OCI-LY1 (cell line): ENCODE measurements at regions not wholly inside any gene's neighbourhood (a gene's known extent, or its start where the extent isn't known, plus 50 kb on each side); places are given as distances from the start of the nearest gene placed in this dataset.

ENCODE experiments used
- H2AFZ ChIP-seq: fragments of 200-600 bp; sonication (generic), shearing (Covaris generic); 2 replicates; pipeline ENCODE4 v1.6.0; 2014; ENCODE audit warnings: antibody characterized with exemption, mild to moderate bottlenecking, low read length
- H3F3A ChIP-seq: fragments of 200-600 bp; sonication (generic), shearing (Covaris generic); 2 replicates; pipeline ENCODE4 v1.6.0; 2014; ENCODE audit warnings: mild to moderate bottlenecking, antibody characterized with exemption, low read length, moderate library complexity; ENCODE audit not compliant: insufficient read depth
- H3K27ac ChIP-seq: fragments of 200-600 bp; sonication (generic); 2 replicates; pipeline ENCODE4 v1.5.1; 2014; ENCODE audit warnings: low read length, mixed run types, mild to moderate bottlenecking, low read depth; ENCODE audit not compliant: poor library complexity, severe bottlenecking
- H3K27me3 ChIP-seq: fragments of 200-600 bp; sonication (generic); 2 replicates; pipeline ENCODE4 v1.6.0; 2014; ENCODE audit warnings: antibody characterized with exemption, mild to moderate bottlenecking, low read length, moderate library complexity; ENCODE audit not compliant: insufficient read depth
- H3K36me3 ChIP-seq: fragments of 200-600 bp; sonication (generic); 2 replicates; pipeline ENCODE4 v1.6.1; 2014; ENCODE audit warnings: mild to moderate bottlenecking, antibody characterized with exemption, low read length, moderate library complexity, mixed read lengths; ENCODE audit not compliant: insufficient read depth
- H3K4me1 ChIP-seq: fragments of 200-600 bp; sonication (generic); 2 replicates; pipeline ENCODE4 v1.5.1; 2014; ENCODE audit warnings: mild to moderate bottlenecking, low read length, moderate library complexity; ENCODE audit not compliant: insufficient read depth, severe bottlenecking
- H3K4me2 ChIP-seq: fragments of 200-600 bp; sonication (generic), shearing (Covaris generic); 2 replicates; pipeline ENCODE4 v1.6.1; 2014; ENCODE audit warnings: low read length
- H3K4me3 ChIP-seq: fragments of 200-600 bp; sonication (generic); 2 replicates; pipeline ENCODE4 v1.5.1; 2014; ENCODE audit warnings: low read length, low read depth, mild to moderate bottlenecking, mixed read lengths; ENCODE audit not compliant: poor library complexity, severe bottlenecking
- H3K79me2 ChIP-seq: fragments of 200-600 bp; shearing (Covaris generic); 2 replicates; pipeline ENCODE4 v1.6.1; 2016; ENCODE audit warnings: mixed run types, low read length, mixed read lengths; ENCODE audit not compliant: insufficient read depth
- H3K9ac ChIP-seq: fragments of 200-600 bp; sonication (generic), shearing (Covaris generic); 2 replicates; pipeline ENCODE4 v1.6.1; 2014; ENCODE audit warnings: mild to moderate bottlenecking, low read length, mixed read lengths
- H3K9me2 ChIP-seq: fragments of 200-600 bp; sonication (generic), shearing (Covaris generic); 2 replicates; pipeline ENCODE4 v1.6.1; 2014; ENCODE audit warnings: low read depth, mild to moderate bottlenecking, low read length, mixed read lengths
- H3K9me3 ChIP-seq: fragments of 200-600 bp; shearing (Covaris generic); 2 replicates; pipeline ENCODE4 v1.6.1; 2014; ENCODE audit warnings: low read length, mixed read lengths
- H4K20me1 ChIP-seq: fragments of 200-600 bp; sonication (generic), shearing (Covaris generic); 2 replicates; pipeline ENCODE4 v1.6.0; 2016; ENCODE audit warnings: mild to moderate bottlenecking, low read length; ENCODE audit not compliant: insufficient read depth
- EZH2 ChIP-seq: fragments of 200-600 bp; sonication (generic), shearing (Covaris generic); IDR thresholded peaks from 2 replicates; pipeline ENCODE4 v1.8.0; 2017; ENCODE audit warnings: borderline replicate concordance, mixed run types, mild to moderate bottlenecking, antibody characterized with exemption, low read length, moderate library complexity, mixed read lengths
- TF ChIP-seq, protein P1 (sequence below): fragments of 200-600 bp; sonication (generic), shearing (Covaris generic); IDR thresholded peaks from 2 replicates; pipeline ENCODE4 v1.5.1; 2017; ENCODE audit warnings: mild to moderate bottlenecking, antibody characterized with exemption, low read length, moderate library complexity, mixed read lengths

- TF ChIP-seq, protein P1, sequence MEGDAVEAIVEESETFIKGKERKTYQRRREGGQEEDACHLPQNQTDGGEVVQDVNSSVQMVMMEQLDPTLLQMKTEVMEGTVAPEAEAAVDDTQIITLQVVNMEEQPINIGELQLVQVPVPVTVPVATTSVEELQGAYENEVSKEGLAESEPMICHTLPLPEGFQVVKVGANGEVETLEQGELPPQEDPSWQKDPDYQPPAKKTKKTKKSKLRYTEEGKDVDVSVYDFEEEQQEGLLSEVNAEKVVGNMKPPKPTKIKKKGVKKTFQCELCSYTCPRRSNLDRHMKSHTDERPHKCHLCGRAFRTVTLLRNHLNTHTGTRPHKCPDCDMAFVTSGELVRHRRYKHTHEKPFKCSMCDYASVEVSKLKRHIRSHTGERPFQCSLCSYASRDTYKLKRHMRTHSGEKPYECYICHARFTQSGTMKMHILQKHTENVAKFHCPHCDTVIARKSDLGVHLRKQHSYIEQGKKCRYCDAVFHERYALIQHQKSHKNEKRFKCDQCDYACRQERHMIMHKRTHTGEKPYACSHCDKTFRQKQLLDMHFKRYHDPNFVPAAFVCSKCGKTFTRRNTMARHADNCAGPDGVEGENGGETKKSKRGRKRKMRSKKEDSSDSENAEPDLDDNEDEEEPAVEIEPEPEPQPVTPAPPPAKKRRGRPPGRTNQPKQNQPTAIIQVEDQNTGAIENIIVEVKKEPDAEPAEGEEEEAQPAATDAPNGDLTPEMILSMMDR, result no peak
- TF ChIP-seq EZH2, result no peak
- Histone ChIP-seq H3K27me3 (no peaks in the 10 kb centered on the region), H3K9me2 (no peaks in the 10 kb centered on the region), H3F3A (no peaks in the 10 kb centered on the region), H3K9me3 (no peaks in the 10 kb centered on the region), H2AFZ (no peak overlapping the region), H3K9ac (no peak overlapping the region), H3K79me2 (no peaks in the 10 kb centered on the region), H3K4me3 (no peak overlapping the region), H4K20me1 (no peaks in the 10 kb centered on the region), H3K4me2 (no peak overlapping the region), H3K27ac (no peak overlapping the region), H3K4me1 (no peaks in the 10 kb centered on the region), H3K36me3 (no peaks in the 10 kb centered on the region)
Measured at GRCh38 chr16:51535591-51535990, 384.5 kb upstream of the SALL1 start.

- Histone ChIP-seq H2AFZ (no peak overlapping the region), H3K9me3 (no peaks in the 10 kb centered on the region), H3K9ac (no peak overlapping the region), H3K4me3 (no peak overlapping the region), H3K36me3 (no peaks in the 10 kb centered on the region), H4K20me1 (no peaks in the 10 kb centered on the region), H3F3A (no peaks in the 10 kb centered on the region), H3K27ac (no peak overlapping the region), H3K4me2 (no peak overlapping the region), H3K79me2 (no peaks in the 10 kb centered on the region), H3K9me2 (no peaks in the 10 kb centered on the region), H3K4me1 (no peaks in the 10 kb centered on the region), H3K27me3 (no peaks in the 10 kb centered on the region)
- TF ChIP-seq, protein P1, result no peak
- TF ChIP-seq EZH2, result no peak
Measured at GRCh38 chr16:51532551-51532950, 381.5 kb upstream of the SALL1 start.

- TF ChIP-seq, protein P1, result no peak
- no peak for TF ChIP-seq EZH2
- H4K20me1 ChIP-seq, result no peaks in the 10 kb centered on the region
Measured at GRCh38 chr16:51531271-51531670, 380.2 kb upstream of the SALL1 start.

More at GRCh38 chr16:51531271-51531670, 380.2 kb upstream of the SALL1 start:
- H3K79me2 ChIP-seq, result no peaks in the 10 kb centered on the region
- H2AFZ ChIP-seq, result no peak overlapping the region
- H3K4me3 ChIP-seq, result no peak overlapping the region
- no peaks in the 10 kb centered on the region for H3K27me3 ChIP-seq
- no peak overlapping the region for H3K27ac ChIP-seq
- no peaks in the 10 kb centered on the region for H3F3A ChIP-seq
- no peaks in the 10 kb centered on the region for H3K36me3 ChIP-seq
- H3K9me3 ChIP-seq, result no peaks in the 10 kb centered on the region
- no peaks in the 10 kb centered on the region for H3K9me2 ChIP-seq
- H3K9ac ChIP-seq, result no peak overlapping the region
- H3K4me2 ChIP-seq, result no peak overlapping the region
- no peaks in the 10 kb centered on the region for H3K4me1 ChIP-seq
